ENCODE measurements at regions not wholly inside any gene's neighbourhood (a gene's known extent, or its start where the extent isn't known, plus 50 kb on each side); places are given as distances from the start of the nearest gene placed in this dataset.

GRCh38 chr6:137779982-137780381, 87.1 kb upstream of the TNFAIP3 start:
- no peak for DNase-seq (ENCODE audit: low read depth)

- no peak for DNase-seq (ENCODE audit: low read depth)
Observed at GRCh38 chr6:137780447-137781034, 86.5 kb upstream of the TNFAIP3 start.

GRCh38 chr6:137781639-137782038, 85.4 kb upstream of the TNFAIP3 start:
- no peak for DNase-seq (ENCODE audit: low read depth)

GRCh38 chr6:137782166-137783039, 84.7 kb upstream of the TNFAIP3 start:
- DNase-seq (ENCODE audit: low read depth), result no peak

GRCh38 chr6:137783710-137784109, 83.3 kb upstream of the TNFAIP3 start:
- no peak for DNase-seq (ENCODE audit: low read depth)

GRCh38 chr6:137784583-137784982, 82.5 kb upstream of the TNFAIP3 start:
- no peak for DNase-seq (ENCODE audit: low read depth)

- DNase-seq (ENCODE audit: low read depth), result no peak
Observed at GRCh38 chr6:137787016-137787415, 80.0 kb upstream of the TNFAIP3 start.

GRCh38 chr6:137788248-137788647, 78.8 kb upstream of the TNFAIP3 start:
- DNase-seq (ENCODE audit: low read depth), result no peak

GRCh38 chr6:137791281-137792159, 75.5 kb upstream of the TNFAIP3 start:
- DNase-seq (ENCODE audit: low read depth), result no peak

GRCh38 chr6:137792160-137793033, 74.7 kb upstream of the TNFAIP3 start:
- DNase-seq (ENCODE audit: low read depth), result no peak

- no peak for DNase-seq (ENCODE audit: low read depth)
Observed at GRCh38 chr6:137793805-137794515, 73.1 kb upstream of the TNFAIP3 start.

GRCh38 chr6:137794516-137795201, 72.4 kb upstream of the TNFAIP3 start:
- DNase-seq (ENCODE audit: low read depth), result no peak

GRCh38 chr6:137795501-137795900, 71.6 kb upstream of the TNFAIP3 start:
- DNase-seq (ENCODE audit: low read depth), result no peak

- DNase-seq (ENCODE audit: low read depth), result no peak
Observed at GRCh38 chr6:137798261-137798660, 68.8 kb upstream of the TNFAIP3 start.

- DNase-seq (ENCODE audit: low read depth), result no peak
Observed at GRCh38 chr6:137798846-137799245, 68.2 kb upstream of the TNFAIP3 start.

- DNase-seq (ENCODE audit: low read depth), result no peak
Observed at GRCh38 chr6:137799950-137800568, 67.0 kb upstream of the TNFAIP3 start.

GRCh38 chr6:137800762-137801161, 66.3 kb upstream of the TNFAIP3 start:
- no peak for DNase-seq (ENCODE audit: low read depth)

GRCh38 chr6:137801352-137802114, 65.5 kb upstream of the TNFAIP3 start:
- no peak for DNase-seq (ENCODE audit: low read depth)

Measured in non-pigmented ciliary epithelial cell (primary cell).